DOHH2 (cell line): ENCODE measurements at regions not wholly inside any gene's neighbourhood (a gene's known extent, or its start where the extent isn't known, plus 50 kb on each side); places are given as distances from the start of the nearest gene placed in this dataset.

ENCODE experiments used
- EZH2phosphoT487 ChIP-seq: fragments of 200-600 bp; sonication (generic); IDR thresholded peaks from 2 replicates; pipeline ENCODE4 v1.6.1; 2017; ENCODE audit warnings: borderline replicate concordance, mild to moderate bottlenecking, antibody characterized with exemption, low read length, moderate library complexity, mixed read lengths
- TF ChIP-seq, protein P1 (sequence below): fragments of 200-600 bp; sonication (generic); IDR thresholded peaks from one replicate; pipeline ENCODE4 v1.5.1; 2014; ENCODE audit warnings: antibody characterized with exemption, mild to moderate bottlenecking, low read depth, low read length; ENCODE audit not compliant: poor library complexity, severe bottlenecking

GRCh38 chr9:89967527-89967926 is 362.7 kb downstream of the GADD45G start:
- TF ChIP-seq, protein P1, sequence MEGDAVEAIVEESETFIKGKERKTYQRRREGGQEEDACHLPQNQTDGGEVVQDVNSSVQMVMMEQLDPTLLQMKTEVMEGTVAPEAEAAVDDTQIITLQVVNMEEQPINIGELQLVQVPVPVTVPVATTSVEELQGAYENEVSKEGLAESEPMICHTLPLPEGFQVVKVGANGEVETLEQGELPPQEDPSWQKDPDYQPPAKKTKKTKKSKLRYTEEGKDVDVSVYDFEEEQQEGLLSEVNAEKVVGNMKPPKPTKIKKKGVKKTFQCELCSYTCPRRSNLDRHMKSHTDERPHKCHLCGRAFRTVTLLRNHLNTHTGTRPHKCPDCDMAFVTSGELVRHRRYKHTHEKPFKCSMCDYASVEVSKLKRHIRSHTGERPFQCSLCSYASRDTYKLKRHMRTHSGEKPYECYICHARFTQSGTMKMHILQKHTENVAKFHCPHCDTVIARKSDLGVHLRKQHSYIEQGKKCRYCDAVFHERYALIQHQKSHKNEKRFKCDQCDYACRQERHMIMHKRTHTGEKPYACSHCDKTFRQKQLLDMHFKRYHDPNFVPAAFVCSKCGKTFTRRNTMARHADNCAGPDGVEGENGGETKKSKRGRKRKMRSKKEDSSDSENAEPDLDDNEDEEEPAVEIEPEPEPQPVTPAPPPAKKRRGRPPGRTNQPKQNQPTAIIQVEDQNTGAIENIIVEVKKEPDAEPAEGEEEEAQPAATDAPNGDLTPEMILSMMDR, result no peak
- TF ChIP-seq EZH2phosphoT487, result no peak
